Body of pancreas (tissue), 4 donors: ENCODE measurements at regions not wholly inside any gene's neighbourhood (a gene's known extent, or its start where the extent isn't known, plus 50 kb on each side); places are given as distances from the start of the nearest gene placed in this dataset.
"Not testable (repeated sequence)": the region's sequence is repeated elsewhere in the genome, so short reads cannot be mapped to it uniquely, and the experiment has no call there.

Experiments used
- CTCF ChIP-seq, 7 experiments: fragments of 450-650 bp in 4 of 7; fragments of 200-600 bp in 3 of 7; sonication (generic) in 3 of 7; IDR thresholded peaks; one replicate each; pipeline ENCODE4 v1.5.1; 2016 to 2019; ENCODE audit warnings: antibody characterized with exemption in 7 of 7
- POLR2A ChIP-seq, 3 donors: fragments of 450-650 bp; IDR thresholded peaks; one replicate each; pipeline ENCODE4 v1.6.1; 2016; ENCODE audit warnings: antibody characterized with exemption in 3 of 3, mild to moderate bottlenecking in 2 of 3

DNA sequence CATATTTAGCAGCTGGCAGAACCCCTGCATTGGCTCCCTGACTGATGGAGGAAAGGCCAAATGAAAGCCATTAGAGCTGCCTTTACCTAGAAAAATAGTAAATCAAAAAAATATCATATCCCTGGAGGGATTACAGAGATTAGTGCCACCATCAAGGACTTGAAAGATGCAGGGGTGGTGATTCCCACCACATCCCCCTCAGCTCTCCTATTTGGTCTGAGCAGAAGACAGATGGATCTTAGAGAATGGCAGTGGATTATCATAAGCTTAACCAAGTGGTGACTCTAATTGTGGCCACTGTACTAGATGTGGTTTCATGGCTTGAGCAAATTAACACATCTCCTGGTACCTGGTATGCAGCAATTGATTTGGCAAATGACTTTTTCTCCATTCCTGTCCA is 114.9 kb upstream of the RMP24 start:
- not testable (repeated sequence) for TF ChIP-seq CTCF, POLR2A (IDR thresholded peaks at IDR 0.05)
